ENCODE measurements at regions not wholly inside any gene's neighbourhood (a gene's known extent, or its start where the extent isn't known, plus 50 kb on each side); places are given as distances from the start of the nearest gene placed in this dataset.

- TF ChIP-seq POLR2AphosphoS5 (IDR thresholded peaks at IDR 0.05) (no peak), CTCF (IDR thresholded peaks at IDR 0.05) (no peak), POLR2A (IDR thresholded peaks at IDR 0.05) (no peak)
Measured at GRCh38 chr9:77127071-77127470, 50.3 kb upstream of the VPS13A start.

All from transverse colon (tissue), 4 donors.